ENCODE measurements at regions not wholly inside any gene's neighbourhood (a gene's known extent, or its start where the extent isn't known, plus 50 kb on each side); places are given as distances from the start of the nearest gene placed in this dataset.

GRCh38 chr19:13622766-13623715 is 116.8 kb upstream of the CACNA1A start:
- H3K4me3 ChIP-seq, result no peak overlapping the region
- H3K4me1 ChIP-seq, result no peaks in the 10 kb centered on the region
- no peak for TF ChIP-seq CTCF (IDR thresholded peaks at IDR 0.05)
- H3K27ac ChIP-seq, result no peak overlapping the region
- no peaks in the 10 kb centered on the region for H3K36me3 ChIP-seq
- no peaks in the 10 kb centered on the region for H3K9me3 ChIP-seq
- no peaks in the 10 kb centered on the region for H3K27me3 ChIP-seq
- no peak for DNase-seq (ENCODE audit: low spot score)

- Histone ChIP-seq H3K27me3 (no peaks in the 10 kb centered on the region), H3K27ac (no peak overlapping the region), H3K9me3 (no peaks in the 10 kb centered on the region), H3K36me3 (no peaks in the 10 kb centered on the region), H3K4me1 (no peaks in the 10 kb centered on the region), H3K4me3 (no peak overlapping the region)
- DNase-seq (ENCODE audit: low spot score), result no peak
- no peak for TF ChIP-seq CTCF (IDR thresholded peaks at IDR 0.05)
Observed at GRCh38 chr19:13621413-13621812, 115.1 kb upstream of the CACNA1A start.

GRCh38 chr19:13619203-13619632 is 112.9 kb upstream of the CACNA1A start:
- no peak for TF ChIP-seq CTCF (IDR thresholded peaks at IDR 0.05)
- Histone ChIP-seq H3K4me3 (no peak overlapping the region), H3K9me3 (no peaks in the 10 kb centered on the region), H3K4me1 (no peaks in the 10 kb centered on the region), H3K36me3 (no peaks in the 10 kb centered on the region), H3K27me3 (no peaks in the 10 kb centered on the region), H3K27ac (no peak overlapping the region)
- DNase-seq (ENCODE audit: low spot score), result no peak

- Histone ChIP-seq H3K4me3 (no peak overlapping the region), H3K36me3 (no peaks in the 10 kb centered on the region), H3K27ac (no peak overlapping the region), H3K27me3 (no peaks in the 10 kb centered on the region), H3K9me3 (no peaks in the 10 kb centered on the region), H3K4me1 (no peaks in the 10 kb centered on the region)
- TF ChIP-seq CTCF (IDR thresholded peaks at IDR 0.05), result no peak
- DNase-seq (ENCODE audit: low spot score), result no peak
Observed at GRCh38 chr19:13615890-13616289, 109.6 kb upstream of the CACNA1A start.

GRCh38 chr19:13613447-13613846 is 107.2 kb upstream of the CACNA1A start:
- no peak for DNase-seq (ENCODE audit: low spot score)
- TF ChIP-seq CTCF (IDR thresholded peaks at IDR 0.05), result no peak

More at GRCh38 chr19:13613447-13613846, 107.2 kb upstream of the CACNA1A start:
- H3K4me3 ChIP-seq, result no peak overlapping the region
- no peaks in the 10 kb centered on the region for H3K27me3 ChIP-seq
- H3K4me1 ChIP-seq, result no peaks in the 10 kb centered on the region
- H3K9me3 ChIP-seq, result no peaks in the 10 kb centered on the region
- no peak overlapping the region for H3K27ac ChIP-seq
- no peaks in the 10 kb centered on the region for H3K36me3 ChIP-seq

Data from right atrium auricular region (tissue), 2 donors.